ENCODE measurements at regions not wholly inside any gene's neighbourhood (a gene's known extent, or its start where the extent isn't known, plus 50 kb on each side); places are given as distances from the start of the nearest gene placed in this dataset.
"Not testable (repeated sequence)": the region's sequence is repeated elsewhere in the genome, so short reads cannot be mapped to it uniquely, and the experiment has no call there.

GRCh38 chr14:105891631-105892452 is 365.5 kb downstream of the TMEM121 start:
- no peaks in the 10 kb centered on the region for H3K27me3 ChIP-seq (ENCODE audit: control insufficient read depth, insufficient read depth, low read length)
- TF ChIP-seq, protein P1, sequence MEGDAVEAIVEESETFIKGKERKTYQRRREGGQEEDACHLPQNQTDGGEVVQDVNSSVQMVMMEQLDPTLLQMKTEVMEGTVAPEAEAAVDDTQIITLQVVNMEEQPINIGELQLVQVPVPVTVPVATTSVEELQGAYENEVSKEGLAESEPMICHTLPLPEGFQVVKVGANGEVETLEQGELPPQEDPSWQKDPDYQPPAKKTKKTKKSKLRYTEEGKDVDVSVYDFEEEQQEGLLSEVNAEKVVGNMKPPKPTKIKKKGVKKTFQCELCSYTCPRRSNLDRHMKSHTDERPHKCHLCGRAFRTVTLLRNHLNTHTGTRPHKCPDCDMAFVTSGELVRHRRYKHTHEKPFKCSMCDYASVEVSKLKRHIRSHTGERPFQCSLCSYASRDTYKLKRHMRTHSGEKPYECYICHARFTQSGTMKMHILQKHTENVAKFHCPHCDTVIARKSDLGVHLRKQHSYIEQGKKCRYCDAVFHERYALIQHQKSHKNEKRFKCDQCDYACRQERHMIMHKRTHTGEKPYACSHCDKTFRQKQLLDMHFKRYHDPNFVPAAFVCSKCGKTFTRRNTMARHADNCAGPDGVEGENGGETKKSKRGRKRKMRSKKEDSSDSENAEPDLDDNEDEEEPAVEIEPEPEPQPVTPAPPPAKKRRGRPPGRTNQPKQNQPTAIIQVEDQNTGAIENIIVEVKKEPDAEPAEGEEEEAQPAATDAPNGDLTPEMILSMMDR (IDR thresholded peaks at IDR 0.05; ENCODE audit: insufficient read depth, low read length, poor library complexity, severe bottlenecking): no peak
- no peak for DNase-seq (ENCODE audit: low read depth)
- no peaks in the 10 kb centered on the region for H3K36me3 ChIP-seq (ENCODE audit: control insufficient read depth, insufficient read depth, low read length)
- no peak overlapping the region for H3K4me3 ChIP-seq (ENCODE audit: low read depth, low read length)

GRCh38 chr14:105892453-105893441 is 366.4 kb downstream of the TMEM121 start:
- H3K4me3 ChIP-seq (ENCODE audit: low read depth, low read length); H3K36me3 ChIP-seq (ENCODE audit: control insufficient read depth, insufficient read depth, low read length); H3K27me3 ChIP-seq (ENCODE audit: control insufficient read depth, insufficient read depth, low read length); DNase-seq (ENCODE audit: low read depth): not testable (repeated sequence)

GRCh38 chr14:105893686-105894085 is 367.3 kb downstream of the TMEM121 start:
- H3K4me3 ChIP-seq (ENCODE audit: low read depth, low read length); DNase-seq (ENCODE audit: low read depth); H3K27me3 ChIP-seq (ENCODE audit: control insufficient read depth, insufficient read depth, low read length); H3K36me3 ChIP-seq (ENCODE audit: control insufficient read depth, insufficient read depth, low read length): not testable (repeated sequence)

DNA sequence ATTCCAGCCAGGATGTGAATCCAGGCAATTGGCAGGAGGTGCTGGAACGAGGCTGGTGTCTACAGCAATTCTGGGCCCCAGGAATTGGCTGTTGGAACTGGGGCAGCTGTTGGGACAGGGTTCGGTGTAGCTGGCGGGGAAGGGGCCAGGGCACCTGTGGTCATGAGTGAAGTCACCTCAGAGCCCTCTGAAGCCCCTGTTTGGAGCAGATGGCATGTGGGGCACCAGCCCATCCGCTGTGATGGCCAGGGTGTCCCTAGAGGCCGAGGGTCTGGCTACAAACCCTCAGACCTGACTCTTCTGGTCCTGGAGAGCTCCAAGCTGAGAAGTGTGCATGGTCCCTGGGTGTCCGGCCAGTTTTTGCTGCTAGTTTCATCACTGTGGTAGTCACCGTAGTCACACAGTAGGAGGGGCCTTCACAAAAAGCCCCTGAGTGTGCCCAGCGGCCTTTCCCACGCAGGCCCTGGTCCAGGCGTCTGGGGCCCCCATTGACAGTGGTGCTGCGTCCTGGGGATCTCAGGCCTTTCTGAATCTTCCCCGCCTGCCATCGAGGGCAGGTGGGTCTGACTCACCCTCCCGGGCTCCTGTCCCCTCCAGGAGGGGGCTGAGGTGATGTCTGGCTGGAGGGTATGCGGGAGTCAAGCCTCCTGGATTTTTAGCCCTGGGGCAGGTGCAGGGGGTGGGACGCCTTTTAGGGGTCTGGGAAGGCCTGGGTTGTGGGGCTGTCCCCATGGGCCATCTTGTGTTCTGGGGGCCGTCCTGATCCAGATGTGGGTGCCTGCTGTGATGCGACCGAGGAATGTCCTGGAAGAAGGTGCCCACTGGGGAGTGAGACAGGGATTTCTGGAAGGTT is 368.0 kb downstream of the TMEM121 start:
- H3K36me3 ChIP-seq (ENCODE audit: control insufficient read depth, insufficient read depth, low read length): no peaks in the 10 kb centered on the region
- no peaks in the 10 kb centered on the region for H3K27me3 ChIP-seq (ENCODE audit: control insufficient read depth, insufficient read depth, low read length)
- H3K4me3 ChIP-seq (ENCODE audit: low read depth, low read length): no peak overlapping the region
- TF ChIP-seq, protein P1 (IDR thresholded peaks at IDR 0.05; ENCODE audit: insufficient read depth, low read length, poor library complexity, severe bottlenecking): no peak
- DNase-seq (ENCODE audit: low read depth): no peak

DNA sequence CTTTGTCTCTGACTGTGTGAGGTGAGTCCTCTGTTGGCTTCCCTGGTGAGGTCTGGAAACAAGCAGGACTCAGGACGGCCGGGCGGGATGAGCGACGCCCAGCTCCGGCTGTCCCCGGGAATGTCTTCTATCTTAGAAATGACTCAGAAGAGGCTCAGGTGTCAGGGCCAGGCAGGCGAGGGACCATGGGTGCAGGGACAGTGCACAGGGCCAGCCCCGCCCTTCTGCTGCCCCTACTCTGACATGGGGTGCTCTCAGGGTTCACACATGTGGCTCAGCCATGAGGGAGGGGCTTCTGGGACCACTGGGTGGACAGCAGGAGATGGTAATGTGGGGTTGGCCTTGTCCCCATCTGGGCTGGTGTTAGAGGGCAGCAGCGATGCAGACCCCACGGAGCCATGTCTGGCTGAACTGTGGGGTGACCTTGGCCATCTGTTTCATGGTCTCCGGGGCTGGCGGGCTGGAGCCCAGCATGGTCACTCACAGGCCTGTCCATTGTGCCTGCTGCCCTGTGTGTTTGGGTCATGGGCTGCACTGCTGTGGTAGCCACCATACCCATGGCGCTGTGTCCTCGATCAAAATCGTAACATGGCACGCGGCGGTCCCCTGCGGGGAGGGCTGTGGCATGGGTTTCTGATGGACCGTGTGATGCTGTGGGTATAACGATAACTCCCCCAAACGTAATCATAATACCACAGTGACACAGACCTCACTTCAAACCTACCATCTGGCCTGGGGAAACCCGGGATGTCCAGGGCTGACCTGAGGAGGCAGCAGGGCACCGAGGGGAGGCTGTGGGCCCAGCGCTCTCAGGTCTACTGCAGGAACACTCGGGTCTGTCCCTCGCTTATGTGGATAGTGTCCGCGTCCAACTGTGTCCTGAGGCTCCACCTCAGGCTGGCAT is 368.8 kb downstream of the TMEM121 start:
- TF ChIP-seq, protein P1 (IDR thresholded peaks at IDR 0.05; ENCODE audit: insufficient read depth, low read length, poor library complexity, severe bottlenecking): no peak
- no peak for DNase-seq (ENCODE audit: low read depth)
- no peak overlapping the region for H3K4me3 ChIP-seq (ENCODE audit: low read depth, low read length)
- no peaks in the 10 kb centered on the region for H3K27me3 ChIP-seq (ENCODE audit: control insufficient read depth, insufficient read depth, low read length)
- no peaks in the 10 kb centered on the region for H3K36me3 ChIP-seq (ENCODE audit: control insufficient read depth, insufficient read depth, low read length)

GRCh38 chr14:105896206-105896605 is 369.8 kb downstream of the TMEM121 start:
- H3K4me3 ChIP-seq (ENCODE audit: low read depth, low read length); H3K36me3 ChIP-seq (ENCODE audit: control insufficient read depth, insufficient read depth, low read length); DNase-seq (ENCODE audit: low read depth); H3K27me3 ChIP-seq (ENCODE audit: control insufficient read depth, insufficient read depth, low read length): not testable (repeated sequence)

DNA sequence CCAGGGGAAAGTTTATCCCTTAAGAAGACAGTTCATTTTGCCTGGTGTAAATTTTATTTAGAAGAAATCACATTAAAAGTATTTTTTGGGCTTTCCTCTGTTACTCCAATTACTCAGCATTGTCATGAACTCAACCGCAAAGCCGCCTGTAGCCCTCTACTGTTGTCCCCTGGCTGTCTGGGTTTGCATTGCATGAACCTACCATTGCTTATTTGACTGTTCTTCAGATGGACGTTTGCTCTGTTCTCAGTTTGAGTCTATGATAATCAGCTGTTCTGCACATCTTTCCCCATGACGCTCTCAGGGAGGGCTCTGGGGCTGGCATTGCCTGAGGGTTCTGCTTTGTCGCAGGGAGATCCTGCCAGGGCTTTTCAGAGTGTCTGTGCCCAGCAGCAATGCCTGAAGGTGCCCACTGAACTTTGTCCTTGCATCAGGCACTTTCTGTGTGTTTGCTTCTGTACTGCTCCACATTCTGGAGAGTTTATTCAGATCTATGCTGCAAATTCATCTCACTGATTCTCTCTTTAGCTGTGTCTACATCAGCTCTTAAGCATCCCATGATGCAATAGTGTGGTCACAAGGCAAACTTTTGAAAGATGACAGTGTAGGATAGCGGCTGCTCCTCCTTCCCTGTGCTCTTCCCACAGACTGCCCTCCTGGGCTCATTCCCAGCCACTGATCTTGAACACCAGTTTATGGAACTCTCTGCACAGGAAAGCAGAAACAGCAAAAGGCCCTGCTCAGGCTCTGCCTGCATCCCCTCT is 370.8 kb downstream of the TMEM121 start:
- DNase-seq (ENCODE audit: low read depth); H3K36me3 ChIP-seq (ENCODE audit: control insufficient read depth, insufficient read depth, low read length); H3K4me3 ChIP-seq (ENCODE audit: low read depth, low read length); H3K27me3 ChIP-seq (ENCODE audit: control insufficient read depth, insufficient read depth, low read length): not testable (repeated sequence)
